Breast epithelium (tissue), 4 donors: ENCODE measurements at regions not wholly inside any gene's neighbourhood (a gene's known extent, or its start where the extent isn't known, plus 50 kb on each side); places are given as distances from the start of the nearest gene placed in this dataset.

Experiments used
- DNase-seq, 2 donors: peaks; one replicate each; pipeline ENCODE4 v3.0.0-alpha.2; 2019; ENCODE audit warnings: low spot score in 2 of 2
- H3K27ac ChIP-seq, 2 donors: fragments of 200-600 bp; sonication (generic) in 1 of 2; one replicate each; pipeline ENCODE4 v1.5.1; 2016 to 2019; ENCODE audit warnings: mild to moderate bottlenecking in 1 of 2
- H3K27me3 ChIP-seq, 2 donors: fragments of 200-600 bp; sonication (generic) in 1 of 2; one replicate each; pipeline versions ENCODE4 v1.5.1 to v1.6.0; 2017 to 2019; ENCODE audit warnings: control low read depth in 1 of 2, mild to moderate bottlenecking in 1 of 2
- H3K36me3 ChIP-seq: fragments of 200-600 bp; one replicate; pipeline ENCODE4 v1.5.1; 2019
- H3K4me1 ChIP-seq, 2 donors: fragments of 200-600 bp; sonication (generic); one replicate each; pipeline ENCODE4 v1.5.1; 2016 to 2019; ENCODE audit warnings: control low read depth in 1 of 2
- H3K4me3 ChIP-seq, 3 donors: fragments of 200-600 bp; sonication (generic); 1 replicate in 2 of 3; 2 replicates in 1 of 3; pipeline ENCODE4 v1.5.1; 2016 to 2019; ENCODE audit warnings: mild to moderate bottlenecking in 3 of 3, moderate library complexity in 2 of 3
- H3K9me3 ChIP-seq, 2 donors: fragments of 200-600 bp; sonication (generic) in 1 of 2; one replicate each; pipeline ENCODE4 v1.5.1; 2016 to 2019; ENCODE audit warnings: control low read depth in 1 of 2
- POLR2A ChIP-seq: fragments of 450-650 bp; IDR thresholded peaks from one replicate; pipeline ENCODE4 v1.6.1; 2016; ENCODE audit warnings: antibody characterized with exemption, mild to moderate bottlenecking, moderate library complexity
- POLR2AphosphoS5 ChIP-seq, 3 donors: sonication (generic); formaldehyde crosslinking; IDR thresholded peaks; one replicate each; pipeline ENCODE4 v1.6.1; 2017; ENCODE audit warnings: antibody characterized with exemption in 3 of 3
- intact Hi-C: fragments of 100-400 bp; cut with DNase I; formaldehyde crosslinking; loops from one replicate; pipeline ENCODE4 v1.15.1; 2023; ENCODE audit warnings: low total_unique reads
- TF ChIP-seq, protein P1 (sequence below), 3 donors: fragments of 450-650 bp; IDR thresholded peaks; one replicate each; pipeline ENCODE4 v1.5.1; 2016 to 2017; ENCODE audit warnings: antibody characterized with exemption in 3 of 3, mild to moderate bottlenecking in 3 of 3, moderate library complexity in 3 of 3

DNA sequence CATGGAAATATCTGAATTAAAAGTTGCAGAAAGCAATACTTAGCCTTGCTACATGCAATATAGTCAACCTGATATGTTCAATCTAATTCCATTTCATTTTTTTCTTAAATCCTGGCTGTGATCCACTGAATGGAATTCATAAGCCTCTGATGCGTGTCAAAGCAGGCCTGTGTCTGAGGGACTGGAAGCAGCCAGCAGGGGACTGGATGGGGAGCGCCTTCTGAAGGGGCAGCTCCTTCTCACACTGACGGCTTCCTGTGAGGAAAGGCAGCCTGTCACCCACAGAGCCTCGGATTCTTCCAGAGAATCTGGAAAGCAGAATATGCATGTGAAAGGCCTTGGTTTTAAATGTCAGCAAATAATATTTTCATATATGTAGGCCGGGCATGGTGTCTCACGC, 73.5 kb downstream of the KCNF1 start:
- DNase-seq, result no peak

DNA sequence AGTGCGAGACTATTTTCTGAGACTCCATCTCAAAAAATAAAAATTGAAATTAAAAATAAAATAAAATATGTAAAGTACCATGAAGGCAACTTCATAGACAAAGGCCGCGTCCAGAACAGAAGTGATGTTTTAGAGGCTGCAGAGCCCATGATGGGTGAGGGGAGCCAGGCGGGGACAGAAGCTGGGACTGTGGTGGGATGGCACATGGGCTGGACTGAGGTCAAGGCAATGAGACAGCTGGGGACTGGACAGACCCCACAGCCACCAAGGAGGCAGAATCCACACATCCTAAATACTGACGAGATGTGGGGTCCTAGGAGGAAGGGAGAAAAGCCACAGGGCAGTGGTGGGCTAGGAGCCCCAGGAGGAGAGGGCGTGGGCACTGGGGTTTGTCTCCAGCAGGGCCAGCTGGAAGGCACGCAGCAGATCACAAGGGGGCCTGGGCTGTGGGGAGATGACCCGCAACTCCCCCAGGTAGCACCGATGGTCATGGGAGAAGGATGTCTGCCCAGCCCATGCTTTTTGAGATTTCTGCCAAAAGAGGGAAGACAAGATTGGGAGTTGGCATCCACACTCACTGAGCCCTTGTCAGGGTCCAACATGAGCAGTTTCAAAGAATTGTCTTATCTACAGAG, 74.3 kb downstream of the KCNF1 start:
- H3K27ac ChIP-seq, result no peak overlapping the region

More for the DNA sequence above, 73.5 kb downstream of the KCNF1 start:
- H3K9me3 ChIP-seq, result no peaks in the 10 kb centered on the region
- no peaks in the 10 kb centered on the region for H3K4me1 ChIP-seq
- no peaks in the 10 kb centered on the region for H3K36me3 ChIP-seq
- TF ChIP-seq POLR2A (no peak), POLR2AphosphoS5 (IDR thresholded peaks at IDR 0.05) (no peak)
- TF ChIP-seq, protein P1, sequence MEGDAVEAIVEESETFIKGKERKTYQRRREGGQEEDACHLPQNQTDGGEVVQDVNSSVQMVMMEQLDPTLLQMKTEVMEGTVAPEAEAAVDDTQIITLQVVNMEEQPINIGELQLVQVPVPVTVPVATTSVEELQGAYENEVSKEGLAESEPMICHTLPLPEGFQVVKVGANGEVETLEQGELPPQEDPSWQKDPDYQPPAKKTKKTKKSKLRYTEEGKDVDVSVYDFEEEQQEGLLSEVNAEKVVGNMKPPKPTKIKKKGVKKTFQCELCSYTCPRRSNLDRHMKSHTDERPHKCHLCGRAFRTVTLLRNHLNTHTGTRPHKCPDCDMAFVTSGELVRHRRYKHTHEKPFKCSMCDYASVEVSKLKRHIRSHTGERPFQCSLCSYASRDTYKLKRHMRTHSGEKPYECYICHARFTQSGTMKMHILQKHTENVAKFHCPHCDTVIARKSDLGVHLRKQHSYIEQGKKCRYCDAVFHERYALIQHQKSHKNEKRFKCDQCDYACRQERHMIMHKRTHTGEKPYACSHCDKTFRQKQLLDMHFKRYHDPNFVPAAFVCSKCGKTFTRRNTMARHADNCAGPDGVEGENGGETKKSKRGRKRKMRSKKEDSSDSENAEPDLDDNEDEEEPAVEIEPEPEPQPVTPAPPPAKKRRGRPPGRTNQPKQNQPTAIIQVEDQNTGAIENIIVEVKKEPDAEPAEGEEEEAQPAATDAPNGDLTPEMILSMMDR (IDR thresholded peaks at IDR 0.05), result no peak
- no peak overlapping the region for H3K4me3 ChIP-seq
- H3K27ac ChIP-seq, result no peak overlapping the region
- no peaks in the 10 kb centered on the region for H3K27me3 ChIP-seq
- intact Hi-C loops, result no loop called here

DNA sequence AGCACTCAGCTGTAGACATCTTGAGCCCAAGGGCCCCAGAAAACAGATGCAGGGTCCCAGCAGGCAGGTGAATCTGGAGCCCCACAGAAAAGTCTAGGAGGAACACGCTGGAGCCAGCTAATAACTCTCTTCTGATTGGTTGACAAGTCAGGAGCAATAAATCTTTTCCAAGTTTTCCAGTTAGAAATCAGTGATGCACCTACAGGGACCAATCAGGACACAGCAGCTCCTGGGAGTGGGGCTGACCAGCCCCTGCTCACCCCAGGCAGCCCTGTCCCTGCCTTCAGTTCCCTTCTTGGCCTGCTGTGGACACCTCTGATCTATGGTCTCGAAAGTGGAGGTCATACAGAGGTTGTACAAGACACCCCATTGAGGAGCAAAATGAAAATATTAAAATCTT, 75.7 kb downstream of the KCNF1 start:
- Histone ChIP-seq H3K4me1 (no peaks in the 10 kb centered on the region), H3K9me3 (no peaks in the 10 kb centered on the region), H3K27me3 (no peaks in the 10 kb centered on the region), H3K27ac (no peak overlapping the region), H3K36me3 (no peaks in the 10 kb centered on the region), H3K4me3 (no peak overlapping the region)
- intact Hi-C loops, result no loop called here
- no peak for DNase-seq
- TF ChIP-seq, protein P1 (IDR thresholded peaks at IDR 0.05), result no peak
- TF ChIP-seq POLR2A (no peak), POLR2AphosphoS5 (IDR thresholded peaks at IDR 0.05) (no peak)

More for the DNA sequence above, 74.3 kb downstream of the KCNF1 start:
- Histone ChIP-seq H3K4me1 (no peaks in the 10 kb centered on the region), H3K9me3 (no peaks in the 10 kb centered on the region), H3K4me3 (no peak overlapping the region), H3K27me3 (no peaks in the 10 kb centered on the region), H3K36me3 (no peaks in the 10 kb centered on the region)
- DNase-seq, result no peak
- intact Hi-C loops, result no loop called here
- TF ChIP-seq POLR2AphosphoS5 (IDR thresholded peaks at IDR 0.05) (no peak), POLR2A (no peak)
- TF ChIP-seq, protein P1 (IDR thresholded peaks at IDR 0.05), result no peak

DNA sequence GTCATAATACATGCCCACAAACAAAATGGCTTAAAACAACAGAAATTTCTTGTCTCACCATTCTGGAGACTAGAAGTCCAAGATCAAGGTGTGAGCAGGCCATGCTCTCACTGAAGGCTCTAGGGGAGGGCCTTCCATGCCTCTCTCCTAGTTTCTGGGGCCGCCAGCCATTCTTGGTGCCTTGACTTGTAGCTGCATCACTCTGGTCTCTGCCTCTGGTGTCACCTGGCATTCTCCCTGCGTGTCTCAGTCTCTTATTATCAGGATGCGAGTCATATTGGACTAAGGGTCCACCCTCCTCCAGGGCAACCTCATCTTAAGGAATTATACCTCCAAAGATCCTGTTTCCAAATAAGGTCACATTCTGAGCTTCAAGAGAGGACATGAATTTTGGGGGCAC, 76.1 kb downstream of the KCNF1 start:
- no peaks in the 10 kb centered on the region for H3K27me3 ChIP-seq
- no peak for TF ChIP-seq POLR2AphosphoS5 (IDR thresholded peaks at IDR 0.05)
- TF ChIP-seq, protein P1 (IDR thresholded peaks at IDR 0.05), result no peak
- no peak for TF ChIP-seq POLR2A
- no peak for DNase-seq
- H3K4me3 ChIP-seq, result no peak overlapping the region
- no peak overlapping the region for H3K27ac ChIP-seq
- H3K9me3 ChIP-seq, result no peaks in the 10 kb centered on the region
- no peaks in the 10 kb centered on the region for H3K36me3 ChIP-seq
- no peaks in the 10 kb centered on the region for H3K4me1 ChIP-seq
- intact Hi-C loops, result no loop called here

DNA sequence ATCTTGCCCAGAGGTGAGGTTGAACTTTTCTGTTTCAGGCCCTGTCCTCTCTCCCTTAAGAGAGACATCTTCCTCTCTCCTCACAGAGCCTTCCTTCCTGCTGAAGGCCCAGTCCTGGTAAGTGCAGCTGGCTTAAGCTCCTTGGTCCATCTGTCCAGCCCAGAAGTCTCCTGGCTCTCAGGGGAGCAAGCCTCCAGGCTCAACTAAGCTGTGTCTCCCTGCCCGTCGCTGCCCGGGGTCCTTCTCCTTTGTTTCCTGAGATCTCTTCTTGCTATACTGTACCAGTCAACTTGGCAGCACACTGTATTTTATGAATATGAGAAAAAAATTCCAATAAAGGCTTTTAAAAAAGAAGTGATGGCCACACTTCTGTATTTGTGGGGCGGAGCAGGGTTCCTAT, 77.4 kb downstream of the KCNF1 start:
- H3K4me1 ChIP-seq, result no peaks in the 10 kb centered on the region
- H3K4me3 ChIP-seq, result no peak overlapping the region
- no peak for DNase-seq
- intact Hi-C loops, result no loop called here
- H3K36me3 ChIP-seq, result no peaks in the 10 kb centered on the region
- no peak overlapping the region for H3K27ac ChIP-seq
- TF ChIP-seq POLR2AphosphoS5 (IDR thresholded peaks at IDR 0.05) (no peak), POLR2A (no peak)
- TF ChIP-seq, protein P1 (IDR thresholded peaks at IDR 0.05), result no peak
- H3K9me3 ChIP-seq, result no peaks in the 10 kb centered on the region
- no peaks in the 10 kb centered on the region for H3K27me3 ChIP-seq
